Ectodermal cell (in vitro differentiated cells): ENCODE measurements at regions not wholly inside any gene's neighbourhood (a gene's known extent, or its start where the extent isn't known, plus 50 kb on each side); places are given as distances from the start of the nearest gene placed in this dataset.

Experiments
- H3K27ac ChIP-seq: 2 replicates; pipeline ENCODE4 v1.7.0; 2013; ENCODE audit warnings: mild to moderate bottlenecking, low read depth, low read length; ENCODE audit not compliant: insufficient read depth, poor library complexity, severe bottlenecking
- H3K27me3 ChIP-seq: 2 replicates; pipeline ENCODE4 v1.7.0; 2013; ENCODE audit warnings: mild to moderate bottlenecking, low read length; ENCODE audit not compliant: insufficient read depth, control insufficient read depth, poor library complexity, severe bottlenecking
- H3K36me3 ChIP-seq: one replicate; pipeline ENCODE4 v1.7.0; 2013; ENCODE audit warnings: low read length; ENCODE audit not compliant: control insufficient read depth, insufficient read depth
- H3K4me1 ChIP-seq: one replicate; pipeline ENCODE4 v1.7.0; 2013; ENCODE audit warnings: low read length; ENCODE audit not compliant: control insufficient read depth, insufficient read depth
- H3K4me3 ChIP-seq: 2 replicates; pipeline ENCODE4 v1.7.0; 2013; ENCODE audit warnings: low read depth, low read length, control low read depth; ENCODE audit not compliant: insufficient read depth
- H3K9me3 ChIP-seq: 2 replicates; pipeline ENCODE4 v1.7.0; 2013; ENCODE audit warnings: mild to moderate bottlenecking, low read length, moderate library complexity; ENCODE audit not compliant: control insufficient read depth
- WGBS, 2 experiments: methylation state at CpG; one replicate each; pipeline ENCODE4 v1.1.7; 2013; ENCODE audit warnings: missing lambda C conversion rate in 2 of 2; 5-methylcytosine and 5-hydroxymethylcytosine counted together

- 93 to 100% methylated on average over 2 of the region's 2 CpGs for WGBS, 2 experiments
- H3K36me3 ChIP-seq: no peaks in the 10 kb centered on the region
- no peaks in the 10 kb centered on the region for H3K27me3 ChIP-seq
- no peaks in the 10 kb centered on the region for H3K9me3 ChIP-seq
- H3K4me3 ChIP-seq: no peak overlapping the region
- H3K27ac ChIP-seq: no peak overlapping the region
- H3K4me1 ChIP-seq: no peaks in the 10 kb centered on the region
Observed at GRCh38 chr6:147868427-147869190, 360.1 kb downstream of the SAMD5 start.

- WGBS, 2 experiments: 92 to 99% methylated on average over 2 of the region's 2 CpGs
- no peak overlapping the region for H3K27ac ChIP-seq
- no peaks in the 10 kb centered on the region for H3K9me3 ChIP-seq
- H3K27me3 ChIP-seq: no peaks in the 10 kb centered on the region
- no peaks in the 10 kb centered on the region for H3K4me1 ChIP-seq
- no peaks in the 10 kb centered on the region for H3K36me3 ChIP-seq
- H3K4me3 ChIP-seq: no peak overlapping the region
Observed at GRCh38 chr6:147869201-147869600, 360.7 kb downstream of the SAMD5 start.

GRCh38 chr6:147869869-147870268, 361.4 kb downstream of the SAMD5 start:
- Histone ChIP-seq H3K4me3 (no peak overlapping the region), H3K4me1 (no peaks in the 10 kb centered on the region), H3K27ac (no peak overlapping the region), H3K36me3 (no peaks in the 10 kb centered on the region), H3K27me3 (no peaks in the 10 kb centered on the region), H3K9me3 (no peaks in the 10 kb centered on the region)
- WGBS, 2 experiments: 93 to 99% methylated on average over 3 to 5 of the region's 5 CpGs

GRCh38 chr6:147870506-147871110, 362.1 kb downstream of the SAMD5 start:
- no peaks in the 10 kb centered on the region for H3K9me3 ChIP-seq
- no peak overlapping the region for H3K4me3 ChIP-seq
- 74 to 76% methylated on average over 4 of the region's 4 CpGs for WGBS, 2 experiments
- H3K27me3 ChIP-seq: no peaks in the 10 kb centered on the region
- H3K4me1 ChIP-seq: no peaks in the 10 kb centered on the region
- H3K27ac ChIP-seq: no peak overlapping the region
- no peaks in the 10 kb centered on the region for H3K36me3 ChIP-seq

GRCh38 chr6:147872002-147872401, 363.5 kb downstream of the SAMD5 start:
- H3K27me3 ChIP-seq: no peaks in the 10 kb centered on the region
- WGBS, 2 experiments: no CpG with 5 or more reads among the region's 1 CpG
- no peak overlapping the region for H3K4me3 ChIP-seq

GRCh38 chr6:147873816-147874215, 365.3 kb downstream of the SAMD5 start:
- H3K27me3 ChIP-seq: no peaks in the 10 kb centered on the region
- no peaks in the 10 kb centered on the region for H3K4me1 ChIP-seq
- H3K27ac ChIP-seq: no peak overlapping the region
- no peaks in the 10 kb centered on the region for H3K9me3 ChIP-seq
- H3K36me3 ChIP-seq: no peaks in the 10 kb centered on the region
- H3K4me3 ChIP-seq: no peak overlapping the region

More at GRCh38 chr6:147872002-147872401, 363.5 kb downstream of the SAMD5 start:
- H3K27ac ChIP-seq: no peak overlapping the region
- no peaks in the 10 kb centered on the region for H3K4me1 ChIP-seq
- H3K36me3 ChIP-seq: no peaks in the 10 kb centered on the region
- no peaks in the 10 kb centered on the region for H3K9me3 ChIP-seq

- H3K27ac ChIP-seq: no peak overlapping the region
- H3K9me3 ChIP-seq: no peaks in the 10 kb centered on the region
- no peaks in the 10 kb centered on the region for H3K36me3 ChIP-seq
- no peaks in the 10 kb centered on the region for H3K4me1 ChIP-seq
- H3K27me3 ChIP-seq: no peaks in the 10 kb centered on the region
- WGBS, 2 experiments: 83 to 84% methylated on average over 6 of the region's 6 CpGs
- H3K4me3 ChIP-seq: no peak overlapping the region
Observed at GRCh38 chr6:147874322-147874721, 365.8 kb downstream of the SAMD5 start.

GRCh38 chr6:147879031-147879580, 370.6 kb downstream of the SAMD5 start:
- Histone ChIP-seq H3K9me3 (no peaks in the 10 kb centered on the region), H3K4me3 (no peak overlapping the region), H3K27me3 (no peaks in the 10 kb centered on the region), H3K36me3 (no peaks in the 10 kb centered on the region), H3K4me1 (peaks cover 14% of the 10 kb centered on the region), H3K27ac (no peak overlapping the region)
- 96% methylated on average over 9 of the region's 9 CpGs for WGBS, 2 experiments

- no peaks in the 10 kb centered on the region for H3K36me3 ChIP-seq
- 27 to 29% methylated on average over 6 of the region's 6 CpGs for whole genome bisulfite sequencing, 2 experiments
- H3K4me3 ChIP-seq: no peak overlapping the region
- no peak overlapping the region for H3K27ac ChIP-seq
- no peaks in the 10 kb centered on the region for H3K27me3 ChIP-seq
- H3K9me3 ChIP-seq: no peaks in the 10 kb centered on the region
- H3K4me1 ChIP-seq: peaks cover 14% of the 10 kb centered on the region
Observed at GRCh38 chr6:147881432-147881831, 372.9 kb downstream of the SAMD5 start.

- Histone ChIP-seq H3K36me3 (no peaks in the 10 kb centered on the region), H3K4me3 (no peak overlapping the region), H3K9me3 (no peaks in the 10 kb centered on the region), H3K27ac (no peak overlapping the region), H3K4me1 (no peaks in the 10 kb centered on the region), H3K27me3 (no peaks in the 10 kb centered on the region)
- 89 to 98% methylated on average over 2 of the region's 2 CpGs for WGBS, 2 experiments
Observed at GRCh38 chr6:147888374-147888773, 379.9 kb downstream of the SAMD5 start.
